Glutamatergic neuron (in vitro differentiated cells): ENCODE measurements at regions not wholly inside any gene's neighbourhood (a gene's known extent, or its start where the extent isn't known, plus 50 kb on each side); places are given as distances from the start of the nearest gene placed in this dataset.
"Not testable (repeated sequence)": the region's sequence is repeated elsewhere in the genome, so short reads cannot be mapped to it uniquely, and the experiment has no call there.

Experiments used
- DNase-seq: peaks from one replicate; pipeline ENCODE4 v3.0.0; 2022
- H3K27ac Mint-ChIP-seq: one replicate; pipeline ENCODE4 v1.8.0; 2020; ENCODE audit warnings: mild to moderate bottlenecking, mixed read lengths, inconsistent platforms; ENCODE audit not compliant: unreplicated experiment
- H3K27me3 Mint-ChIP-seq: one replicate; pipeline ENCODE4 v1.8.0; 2020; ENCODE audit warnings: mild to moderate bottlenecking, moderate library complexity, mixed read lengths, inconsistent platforms; ENCODE audit not compliant: unreplicated experiment
- H3K36me3 Mint-ChIP-seq: one replicate; pipeline ENCODE4 v1.8.0; 2020; ENCODE audit warnings: mild to moderate bottlenecking, mixed read lengths, inconsistent platforms; ENCODE audit not compliant: unreplicated experiment
- H3K4me1 Mint-ChIP-seq: one replicate; pipeline ENCODE4 v1.8.0; 2020; ENCODE audit warnings: mild to moderate bottlenecking, low read depth, mixed read lengths, inconsistent platforms; ENCODE audit not compliant: unreplicated experiment
- H3K4me3 Mint-ChIP-seq: one replicate; pipeline ENCODE4 v1.8.0; 2020; ENCODE audit warnings: mild to moderate bottlenecking, mixed read lengths, inconsistent platforms; ENCODE audit not compliant: unreplicated experiment
- H3K9me3 Mint-ChIP-seq: one replicate; pipeline ENCODE4 v1.8.0; 2020; ENCODE audit warnings: mild to moderate bottlenecking, moderate library complexity, mixed read lengths, inconsistent platforms; ENCODE audit not compliant: unreplicated experiment
- CTCF ChIP-seq: fragments of 200-600 bp; sonication (generic); IDR thresholded peaks from one replicate; pipeline ENCODE4 v1.5.0; 2021; ENCODE audit not compliant: partially characterized antibody, unreplicated experiment

DNA sequence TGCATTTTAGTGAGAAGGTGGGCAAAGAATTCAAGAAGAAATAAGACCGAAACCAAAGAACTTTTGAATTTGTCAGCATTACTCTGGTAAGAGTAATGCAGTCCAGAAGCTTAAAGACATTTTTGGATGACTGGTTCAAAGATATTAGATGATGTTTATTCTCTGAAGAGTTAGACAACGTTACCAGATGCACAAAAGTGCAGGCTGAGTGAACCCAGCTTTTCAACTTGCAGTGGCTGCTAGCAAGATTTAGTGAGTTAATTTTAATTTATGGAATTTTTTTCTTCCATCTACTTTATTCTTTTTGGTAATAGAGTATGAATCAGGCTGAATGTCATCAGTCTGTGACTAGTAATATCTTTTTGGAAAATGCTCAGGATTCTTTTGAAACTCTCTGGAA is 267.3 kb upstream of the AZI2 start:
- Mint-ChIP-seq H3K9me3 (peaks cover 3% of the 10 kb centered on the region), H3K27me3 (no peaks in the 10 kb centered on the region), H3K36me3 (no peaks in the 10 kb centered on the region), H3K4me3 (no peak overlapping the region), H3K27ac (no peak overlapping the region), H3K4me1 (peaks cover 20% of the 10 kb centered on the region)
- no peak for TF ChIP-seq CTCF
- DNase-seq, result no peak

DNA sequence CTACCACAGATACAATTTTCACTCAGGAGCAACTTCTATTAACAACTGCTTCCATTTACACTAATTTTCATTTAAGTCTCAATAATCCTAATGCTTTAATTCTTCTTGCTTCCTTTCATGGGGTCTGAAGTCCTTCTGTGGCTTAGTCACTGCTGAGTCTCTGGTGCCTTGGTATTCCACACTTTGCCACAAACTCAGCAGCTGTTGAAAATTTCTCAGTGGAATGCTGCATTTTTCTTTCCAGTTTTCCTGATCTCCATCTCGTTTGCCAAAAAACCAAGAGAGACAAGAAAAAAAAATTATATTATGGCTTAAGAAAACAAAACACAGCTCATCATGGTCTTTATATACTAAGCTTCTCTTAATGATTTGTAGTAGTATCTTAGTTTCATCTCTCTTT is 269.2 kb upstream of the AZI2 start:
- no peak for TF ChIP-seq CTCF
- no peaks in the 10 kb centered on the region for H3K27me3 Mint-ChIP-seq
- peaks cover 1% of the 10 kb centered on the region for H3K9me3 Mint-ChIP-seq
- DNase-seq, result no peak
- no peak overlapping the region for H3K27ac Mint-ChIP-seq
- H3K36me3 Mint-ChIP-seq, result no peaks in the 10 kb centered on the region
- peaks cover 6% of the 10 kb centered on the region for H3K4me1 Mint-ChIP-seq
- H3K4me3 Mint-ChIP-seq, result no peak overlapping the region

- Mint-ChIP-seq H3K27me3 (no peaks in the 10 kb centered on the region), H3K9me3 (peaks cover 1% of the 10 kb centered on the region), H3K36me3 (no peaks in the 10 kb centered on the region), H3K4me1 (no peaks in the 10 kb centered on the region), H3K4me3 (no peak overlapping the region), H3K27ac (no peak overlapping the region)
- DNase-seq, result no peak
- no peak for TF ChIP-seq CTCF
These were observed 274.5 kb upstream of the AZI2 start for GRCh38 chr3:28623106-28623505.

DNA sequence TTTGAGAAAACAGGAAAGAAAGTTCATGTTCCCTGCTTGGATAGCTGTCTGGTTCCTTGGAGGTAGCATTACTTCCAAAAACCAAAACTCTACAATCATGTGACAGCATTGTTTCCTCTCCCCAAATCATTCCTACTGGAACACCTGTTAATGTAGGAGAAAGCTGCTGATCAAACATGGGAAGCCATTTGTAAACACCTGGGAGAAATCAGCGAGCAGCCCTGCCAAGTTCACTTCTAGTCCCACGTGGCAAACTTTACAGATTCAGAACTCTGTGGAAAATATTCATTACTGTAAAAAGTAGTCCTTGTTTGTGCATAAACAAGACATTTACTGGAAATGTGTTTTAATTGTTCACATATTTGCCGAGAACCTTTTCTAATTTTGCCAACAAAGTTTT is 275.5 kb upstream of the AZI2 start:
- no peaks in the 10 kb centered on the region for H3K36me3 Mint-ChIP-seq
- H3K27me3 Mint-ChIP-seq, result no peaks in the 10 kb centered on the region
- H3K4me3 Mint-ChIP-seq, result no peak overlapping the region
- H3K4me1 Mint-ChIP-seq, result no peaks in the 10 kb centered on the region
- H3K27ac Mint-ChIP-seq, result no peak overlapping the region
- no peak for TF ChIP-seq CTCF
- DNase-seq, result no peak
- peaks cover 1% of the 10 kb centered on the region for H3K9me3 Mint-ChIP-seq

GRCh38 chr3:28627843-28628242 is 279.2 kb upstream of the AZI2 start:
- not testable (repeated sequence) for H3K36me3 Mint-ChIP-seq, DNase-seq, H3K27me3 Mint-ChIP-seq, H3K9me3 Mint-ChIP-seq, H3K4me3 Mint-ChIP-seq, H3K27ac Mint-ChIP-seq, H3K4me1 Mint-ChIP-seq

DNA sequence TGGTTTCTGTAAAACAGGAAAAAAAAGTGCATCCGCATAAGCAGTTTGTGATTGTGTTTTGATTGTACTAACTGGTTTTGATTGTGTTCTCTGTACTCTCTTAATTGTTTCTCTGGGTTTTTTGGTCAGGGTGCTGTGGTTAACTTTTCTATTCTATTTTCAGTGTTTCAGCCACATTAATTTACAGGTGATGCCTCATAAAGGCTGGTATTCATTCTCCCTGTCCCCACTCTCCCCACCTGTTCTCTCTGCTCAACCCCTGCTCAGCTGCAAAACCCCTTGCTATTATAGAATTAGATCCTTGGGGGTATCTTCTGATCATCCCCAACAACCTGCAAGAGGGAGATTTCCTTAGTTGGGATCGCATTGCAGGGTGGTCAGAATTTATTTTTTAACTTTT is 285.4 kb upstream of the AZI2 start:
- Mint-ChIP-seq H3K4me1 (no peaks in the 10 kb centered on the region), H3K36me3 (no peaks in the 10 kb centered on the region), H3K4me3 (no peak overlapping the region), H3K9me3 (no peaks in the 10 kb centered on the region), H3K27ac (no peak overlapping the region), H3K27me3 (peaks cover under 1% of the 10 kb centered on the region)
- TF ChIP-seq CTCF, result no peak
- DNase-seq, result no peak
